Small intestine (tissue), 7 donors: ENCODE measurements at regions not wholly inside any gene's neighbourhood (a gene's known extent, or its start where the extent isn't known, plus 50 kb on each side); places are given as distances from the start of the nearest gene placed in this dataset.

Source experiments
- DNase-seq, 2 donors: peaks; one replicate each; pipeline versions ENCODE4 v3.0.0 to v3.0.0-alpha.2; 2013
- FAIRE-seq: peaks from 2 replicates; lab custom pipeline; 2012; peaks lifted over from hg19 to GRCh38; lab: Jason Lieb, UNC
- H3K27ac ChIP-seq, 3 donors: one replicate each; pipeline ENCODE4 v1.5.1; 2013; ENCODE audit warnings: low read length in 2 of 3, mild to moderate bottlenecking in 2 of 3, control low read depth in 1 of 3, inconsistent platforms in 1 of 3, low read depth in 1 of 3, moderate library complexity in 1 of 3
- H3K27me3 ChIP-seq, 3 donors: one replicate each; pipeline ENCODE4 v1.6.1; 2013; ENCODE audit warnings: low read length in 3 of 3, inconsistent platforms in 1 of 3; ENCODE audit not compliant: control insufficient read depth in 3 of 3, insufficient read depth in 3 of 3
- H3K36me3 ChIP-seq, 3 donors: one replicate each; pipeline ENCODE4 v1.6.1; 2013; ENCODE audit warnings: low read length in 3 of 3, inconsistent platforms in 1 of 3, low read depth in 1 of 3, mild to moderate bottlenecking in 1 of 3, moderate library complexity in 1 of 3; ENCODE audit not compliant: control insufficient read depth in 3 of 3, insufficient read depth in 2 of 3
- H3K4me1 ChIP-seq, 3 donors: one replicate each; pipeline ENCODE4 v1.6.1; 2013; ENCODE audit warnings: low read length in 2 of 3, inconsistent platforms in 1 of 3, low read depth in 1 of 3, mild to moderate bottlenecking in 1 of 3, moderate library complexity in 1 of 3; ENCODE audit not compliant: control insufficient read depth in 3 of 3, insufficient read depth in 2 of 3
- H3K4me3 ChIP-seq, 3 donors: one replicate each; pipeline ENCODE4 v1.5.1; 2013; ENCODE audit warnings: low read length in 3 of 3, control low read depth in 1 of 3, inconsistent platforms in 1 of 3, low read depth in 1 of 3, mild to moderate bottlenecking in 1 of 3, moderate library complexity in 1 of 3
- H3K9me3 ChIP-seq, 2 donors: one replicate each; pipeline ENCODE4 v1.6.1; 2013; ENCODE audit warnings: low read depth in 1 of 2, low read length in 1 of 2; ENCODE audit not compliant: control insufficient read depth in 2 of 2, insufficient read depth in 1 of 2
- WGBS, 3 donors: extraction: QIAGEN DNeasy Blood & Tissue Kit; methylation state at CpG; one replicate each; pipeline ENCODE4 v1.1.7; 2013; 5-methylcytosine and 5-hydroxymethylcytosine counted together
- donor health status: healthy with polysubstance abuse.
- donor health status: control.
- donor health status: control.
- donor health status: Bipolar disorder and iron deficiency.
- donor health status: healthy.

GRCh38 chr2:47232738-47233415 lies 56.6 kb upstream of the CALM2 start:
- no peak overlapping the region for H3K4me3 ChIP-seq
- H3K9me3 ChIP-seq = no peaks in the 10 kb centered on the region
- no peaks in the 10 kb centered on the region for H3K27me3 ChIP-seq
- no peaks in the 10 kb centered on the region for H3K36me3 ChIP-seq
- no peak for DNase-seq
- no peak for FAIRE-seq
- peaks cover 0 to 24% (median 7%) of the 10 kb centered on the region in 3 donors for H3K4me1 ChIP-seq
- H3K27ac ChIP-seq = no peak overlapping the region
- WGBS, 3 donors = 82 to 88% (median 83%) methylated on average over 8 of the region's 8 CpGs

DNA sequence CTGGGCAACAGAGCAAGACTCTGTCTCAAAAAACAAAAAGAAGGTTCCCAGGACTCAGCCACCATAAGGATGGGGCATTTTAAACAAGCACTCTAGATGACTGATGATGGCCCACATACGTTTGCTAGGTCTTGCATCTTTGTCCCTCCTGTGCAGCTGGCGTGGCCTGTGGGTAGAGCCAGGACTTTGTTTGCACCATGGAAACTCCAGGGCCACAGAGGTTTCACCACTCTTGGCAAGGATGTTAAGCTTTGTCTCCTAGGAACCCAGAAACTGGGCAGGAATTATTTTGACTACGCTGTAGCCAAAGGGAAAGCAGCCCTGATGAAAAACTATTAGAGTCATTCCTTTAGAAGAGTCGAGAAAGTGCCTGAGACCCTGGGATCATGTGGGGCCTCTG lies 54.1 kb upstream of the CALM2 start:
- H3K9me3 ChIP-seq = no peaks in the 10 kb centered on the region
- no peaks in the 10 kb centered on the region for H3K27me3 ChIP-seq
- DNase-seq = no peak
- no peak overlapping the region for H3K27ac ChIP-seq
- no peak for FAIRE-seq
- peaks cover 7 to 46% (median 12%) of the 10 kb centered on the region in 3 donors for H3K4me1 ChIP-seq
- no peak overlapping the region for H3K4me3 ChIP-seq
- 70 to 82% (median 80%) methylated on average over 4 of the region's 4 CpGs for WGBS, 3 donors
- H3K36me3 ChIP-seq = no peaks in the 10 kb centered on the region

GRCh38 chr2:47227532-47228279 lies 51.4 kb upstream of the CALM2 start:
- H3K27ac ChIP-seq = no peak overlapping the region
- H3K9me3 ChIP-seq = no peaks in the 10 kb centered on the region
- 82 to 87% (median 85%) methylated on average over 9 of the region's 9 CpGs for WGBS, 3 donors
- FAIRE-seq (no peak), DNase-seq (no peak)
- H3K36me3 ChIP-seq = no peaks in the 10 kb centered on the region
- H3K27me3 ChIP-seq = no peaks in the 10 kb centered on the region
- H3K4me1 ChIP-seq = peaks cover 9 to 50% (median 12%) of the 10 kb centered on the region in 3 donors
- no peak overlapping the region for H3K4me3 ChIP-seq

DNA sequence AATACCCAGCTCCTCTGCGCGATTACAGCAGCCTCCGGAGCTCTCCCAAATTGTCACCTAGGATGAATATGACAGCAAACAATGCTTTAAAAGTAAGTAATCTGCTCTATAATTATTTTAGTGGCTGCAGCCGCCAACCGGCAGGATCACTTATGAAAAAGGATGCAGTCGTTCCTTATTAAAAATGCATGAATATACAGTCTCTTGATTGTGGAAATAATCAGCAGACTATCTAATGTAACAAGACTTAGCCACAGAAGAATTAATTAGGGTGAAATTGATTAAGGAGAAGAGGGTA lies 50.6 kb upstream of the CALM2 start:
- FAIRE-seq (no peak), DNase-seq (no peak)
- no peaks in the 10 kb centered on the region for H3K27me3 ChIP-seq
- H3K36me3 ChIP-seq = no peaks in the 10 kb centered on the region
- no peak overlapping the region for H3K4me3 ChIP-seq
- 56 to 67% (median 61%) methylated on average over 6 of the region's 6 CpGs for WGBS, 3 donors
- H3K9me3 ChIP-seq = no peaks in the 10 kb centered on the region
- H3K27ac ChIP-seq = peak overlapping the region in 1 of 3 donors; percentile 78
- peaks cover 9 to 50% (median 12%) of the 10 kb centered on the region in 3 donors for H3K4me1 ChIP-seq

- Histone ChIP-seq H3K9me3 (no peaks in the 10 kb centered on the region), H3K27ac (peak overlapping the region in 2 of 3 donors; percentile 29 to 78), H3K4me3 (no peak overlapping the region), H3K36me3 (no peaks in the 10 kb centered on the region), H3K4me1 (peaks cover 9 to 50% (median 12%) of the 10 kb centered on the region in 3 donors), H3K27me3 (no peaks in the 10 kb centered on the region)
- WGBS, 3 donors = 33 to 47% (median 35%) methylated on average over 4 of the region's 4 CpGs
- DNase-seq (peak in 1 of 2 donors; percentile 70), FAIRE-seq (no peak)
Observed at GRCh38 chr2:47226132-47226922, 50.0 kb upstream of the CALM2 start.
